Fibroblast of skin of right quadriceps (primary cell): ENCODE measurements at regions not wholly inside any gene's neighbourhood (a gene's known extent, or its start where the extent isn't known, plus 50 kb on each side); places are given as distances from the start of the nearest gene placed in this dataset.

Experiments used
- DNase-seq: peaks from one replicate; pipeline ENCODE4 v3.0.0-alpha.2; 2013

GRCh38 chr17:13996748-13997147, 72.6 kb upstream of the COX10 start:
- DNase-seq, result peak; percentile 68

GRCh38 chr17:14004927-14005620, 64.2 kb upstream of the COX10 start:
- no peak for DNase-seq

GRCh38 chr17:14006249-14006942, 62.9 kb upstream of the COX10 start:
- DNase-seq, result no peak

GRCh38 chr17:14007951-14008350, 61.4 kb upstream of the COX10 start:
- DNase-seq, result no peak

GRCh38 chr17:14011036-14011692, 58.1 kb upstream of the COX10 start:
- no peak for DNase-seq

GRCh38 chr17:14011740-14012405, 57.4 kb upstream of the COX10 start:
- DNase-seq, result no peak

- DNase-seq, result no peak
These were observed 54.6 kb upstream of the COX10 start for GRCh38 chr17:14014657-14015056.

- no peak for DNase-seq
These were observed 54.0 kb upstream of the COX10 start for GRCh38 chr17:14015271-14015670.

GRCh38 chr17:14016858-14017257, 52.4 kb upstream of the COX10 start:
- no peak for DNase-seq

GRCh38 chr17:14019186-14019956, 49.9 kb upstream of the COX10 start:
- peak; percentile 42 for DNase-seq
